GM18517 (cell line): ENCODE measurements at regions not wholly inside any gene's neighbourhood (a gene's known extent, or its start where the extent isn't known, plus 50 kb on each side); places are given as distances from the start of the nearest gene placed in this dataset.

Experiments used
- ATAC-seq: cut with Tn5 transposase; IDR thresholded peaks from one replicate; pipeline ENCODE4 v1.9.1; 2021; ENCODE audit warnings: mild to moderate bottlenecking, moderate library complexity; ENCODE audit not compliant: unreplicated experiment

DNA sequence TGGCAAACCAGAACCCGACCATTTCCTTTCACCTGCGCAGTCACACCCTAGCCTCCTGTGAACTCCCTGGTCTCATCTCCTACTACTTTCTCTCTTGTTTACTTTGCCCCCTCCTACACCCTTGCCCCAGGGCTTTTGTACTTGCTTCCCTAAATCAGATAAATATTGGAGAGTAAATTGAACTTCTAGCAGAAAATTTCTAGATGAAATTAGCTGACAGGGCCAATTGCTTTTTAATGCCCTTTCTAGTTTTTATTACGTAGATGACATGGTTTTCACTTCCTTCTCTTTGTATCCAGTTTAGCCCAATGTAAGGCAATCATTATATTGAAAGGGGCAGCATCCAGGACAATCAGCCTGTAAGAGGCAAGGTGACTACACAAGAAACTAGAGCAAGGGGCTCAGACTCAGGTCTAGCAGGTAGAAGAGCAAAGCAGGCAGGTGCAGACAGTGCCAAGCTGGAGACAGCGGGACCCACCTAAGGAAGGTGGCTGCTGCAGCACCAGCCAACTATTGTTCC, 56.2 kb upstream of the TOPAZ1 start:
- no peak for ATAC-seq

DNA sequence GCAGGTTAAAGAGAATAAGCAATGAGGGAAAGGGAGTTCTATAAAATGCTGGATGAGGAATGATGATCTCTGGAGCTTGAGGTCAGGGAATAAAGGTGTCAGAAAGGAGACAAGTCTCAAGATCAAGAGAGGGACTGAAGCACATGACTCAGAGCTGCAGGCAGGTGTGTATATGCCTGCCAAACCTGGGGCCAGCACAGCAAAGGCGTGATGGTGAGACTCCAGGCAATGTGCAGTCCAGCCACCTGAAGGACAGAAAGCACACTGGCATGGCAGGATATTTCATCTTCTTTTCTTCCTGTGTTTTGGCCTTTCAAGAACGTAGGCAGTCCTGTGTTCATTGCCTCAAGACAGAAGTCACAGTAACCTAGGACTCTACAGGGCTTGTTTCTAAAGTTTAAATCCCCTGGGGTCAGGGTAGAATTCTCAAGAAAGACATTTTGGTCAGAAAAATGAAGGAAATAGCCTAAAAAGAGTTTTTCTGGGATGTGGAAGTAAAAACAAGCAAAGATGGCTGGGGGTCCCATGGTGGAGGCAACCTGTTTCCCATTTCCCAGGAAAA, 55.5 kb upstream of the TOPAZ1 start:
- no peak for ATAC-seq

DNA sequence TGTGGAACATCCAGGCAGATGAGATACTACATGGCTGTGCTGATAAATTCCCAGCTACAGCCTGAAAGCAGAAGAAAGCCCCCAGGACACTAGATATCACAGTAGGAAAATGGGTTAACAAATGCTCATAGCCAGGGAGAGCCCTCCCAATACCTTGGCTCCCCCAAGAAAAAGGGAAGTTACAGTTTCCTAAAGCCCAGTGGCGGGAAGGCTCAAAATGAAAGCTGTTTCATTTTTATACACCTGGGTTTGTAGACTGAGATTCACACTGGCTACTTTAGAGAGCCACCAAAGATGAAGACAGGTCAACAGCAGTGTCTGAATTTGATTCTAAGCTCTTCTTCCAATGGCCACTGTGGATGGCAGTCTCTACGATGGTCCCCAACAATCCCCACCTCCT, 55.0 kb upstream of the TOPAZ1 start:
- no peak for ATAC-seq
